ENCODE measurements at regions not wholly inside any gene's neighbourhood (a gene's known extent, or its start where the extent isn't known, plus 50 kb on each side); places are given as distances from the start of the nearest gene placed in this dataset.
"Not testable (repeated sequence)": the region's sequence is repeated elsewhere in the genome, so short reads cannot be mapped to it uniquely, and the experiment has no call there.

DNA sequence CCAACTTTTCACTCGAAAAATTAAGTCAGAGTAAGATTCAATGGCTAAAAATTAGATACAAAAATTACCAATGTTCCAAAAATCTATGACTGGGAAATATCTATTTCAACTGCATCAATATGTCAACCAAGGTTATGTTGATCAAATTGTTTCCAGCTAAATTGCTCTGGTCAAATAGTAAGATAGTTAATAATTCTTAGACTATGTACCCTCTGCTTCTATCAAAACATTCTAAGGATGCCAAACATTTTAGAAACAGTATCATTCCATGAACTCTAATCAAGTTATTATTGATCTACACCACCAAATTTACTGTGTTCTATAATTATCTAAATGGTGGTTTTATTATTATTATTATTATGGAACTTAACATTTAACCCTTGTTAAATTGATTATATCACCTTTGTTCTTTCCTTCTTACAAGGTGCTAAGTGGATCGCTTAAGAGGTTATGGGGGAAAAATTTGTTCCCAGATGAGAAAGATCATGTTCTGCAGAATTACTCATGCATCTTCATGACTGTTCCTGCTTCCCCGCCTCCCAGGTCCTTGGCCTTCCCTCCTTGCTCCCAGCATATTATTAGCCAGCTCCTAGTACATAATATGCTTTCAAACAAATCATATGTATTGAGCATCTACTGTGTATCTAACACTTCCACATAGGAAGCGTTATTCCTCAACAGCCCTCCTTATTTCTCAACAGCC lies 240.5 kb upstream of the KRR1 start:
- intact Hi-C loops (cut with DNase I, micrococcal nuclease) = no loop called here
- Histone ChIP-seq H3K4me1 (ENCODE audit: low read depth) (no peaks in the 10 kb centered on the region), H3K36me3 (ENCODE audit: low read depth) (no peaks in the 10 kb centered on the region), H3K4me3 (no peak overlapping the region), H3K9me3 (no peaks in the 10 kb centered on the region)
- DNase-seq (no peak), ATAC-seq (no peak)
- TF ChIP-seq CTCF (IDR thresholded peaks at IDR 0.05) = no peak

- H3K9me3 ChIP-seq = no peaks in the 10 kb centered on the region
- H3K4me3 ChIP-seq = no peak overlapping the region
- intact Hi-C loops (cut with DNase I, micrococcal nuclease) = no loop called here
- DNase-seq (no peak), ATAC-seq (no peak)
- TF ChIP-seq CTCF (IDR thresholded peaks at IDR 0.05) = no peak
- H3K4me1 ChIP-seq (ENCODE audit: low read depth) = no peaks in the 10 kb centered on the region
- H3K36me3 ChIP-seq (ENCODE audit: low read depth) = no peaks in the 10 kb centered on the region
Measured at GRCh38 chr12:75750716-75751306, 239.4 kb upstream of the KRR1 start.

DNA sequence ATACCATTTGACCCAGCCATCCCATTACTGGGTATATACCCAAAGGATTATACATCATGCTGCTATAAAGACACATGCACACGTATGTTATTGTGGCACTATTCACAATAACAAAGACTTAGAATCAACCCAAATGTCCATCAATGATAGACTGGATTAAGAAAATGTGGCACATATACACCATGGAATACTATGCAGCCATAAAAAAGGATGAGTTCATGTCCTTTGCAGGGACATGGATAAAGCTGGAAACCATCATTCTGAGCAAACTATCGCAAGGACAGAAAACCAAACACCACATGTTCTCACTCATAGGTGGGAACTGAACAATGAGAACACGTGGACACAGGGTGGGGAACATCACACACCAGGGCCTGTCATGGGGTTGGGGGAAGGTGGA lies 237.6 kb upstream of the KRR1 start:
- DNase-seq; H3K36me3 ChIP-seq (ENCODE audit: low read depth); H3K4me3 ChIP-seq; H3K9me3 ChIP-seq; intact Hi-C loops (cut with DNase I, micrococcal nuclease); H3K4me1 ChIP-seq (ENCODE audit: low read depth); ATAC-seq: not testable (repeated sequence)

DNA sequence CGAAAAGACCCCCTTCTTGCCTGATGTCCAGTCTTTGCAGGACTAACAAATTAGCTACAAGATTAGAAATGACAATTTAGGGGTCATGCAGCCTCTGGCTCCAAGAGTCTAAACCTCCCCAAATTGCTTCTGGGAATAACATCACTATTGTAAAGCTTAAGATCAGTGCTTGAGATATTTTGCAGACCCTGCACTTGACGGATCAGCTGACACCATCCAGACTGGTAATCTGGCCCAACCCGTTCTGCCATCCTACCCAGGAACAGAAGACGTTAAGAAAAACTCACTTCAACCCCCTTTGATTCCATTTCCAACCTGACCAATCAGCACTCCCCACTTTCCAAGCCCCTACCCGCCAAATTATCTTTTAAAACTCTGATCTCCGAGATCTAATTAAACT lies 236.7 kb upstream of the KRR1 start:
- H3K4me1 ChIP-seq (ENCODE audit: low read depth) = no peaks in the 10 kb centered on the region
- intact Hi-C loops (cut with DNase I, micrococcal nuclease) = no loop called here
- H3K36me3 ChIP-seq (ENCODE audit: low read depth) = no peaks in the 10 kb centered on the region
- H3K4me3 ChIP-seq = no peak overlapping the region
- DNase-seq (no peak), ATAC-seq (no peak)
- H3K9me3 ChIP-seq = no peaks in the 10 kb centered on the region
- no peak for TF ChIP-seq CTCF (IDR thresholded peaks at IDR 0.05)

DNA sequence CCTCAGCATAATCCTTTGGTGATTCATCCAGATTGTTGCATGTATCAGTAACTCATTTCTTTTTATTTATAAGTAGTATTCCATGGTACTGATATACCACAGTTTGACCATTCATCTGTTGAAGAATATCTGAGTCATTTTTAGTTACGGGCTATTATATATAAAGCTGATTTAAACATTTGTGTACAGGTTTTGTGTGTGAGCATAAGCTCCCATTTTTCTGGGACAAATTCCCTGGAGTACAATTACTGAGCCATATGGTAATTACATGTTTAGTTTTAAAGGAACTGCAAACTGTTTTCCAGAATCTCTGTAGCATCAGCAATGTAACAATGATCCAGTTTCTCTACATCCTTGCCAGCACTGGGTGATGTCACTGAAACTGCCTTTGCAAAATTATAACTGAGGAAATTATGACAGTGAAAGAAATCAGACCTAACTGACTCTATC lies 236.2 kb upstream of the KRR1 start:
- Histone ChIP-seq H3K4me1 (ENCODE audit: low read depth) (no peaks in the 10 kb centered on the region), H3K36me3 (ENCODE audit: low read depth) (no peaks in the 10 kb centered on the region), H3K9me3 (no peaks in the 10 kb centered on the region), H3K4me3 (no peak overlapping the region)
- intact Hi-C loops (cut with DNase I, micrococcal nuclease) = no loop called here
- ATAC-seq (no peak), DNase-seq (no peak)
- no peak for TF ChIP-seq CTCF (IDR thresholded peaks at IDR 0.05)

GRCh38 chr12:75746621-75747020 lies 235.2 kb upstream of the KRR1 start:
- Histone ChIP-seq H3K36me3 (ENCODE audit: low read depth) (no peaks in the 10 kb centered on the region), H3K4me3 (no peak overlapping the region), H3K9me3 (no peaks in the 10 kb centered on the region), H3K4me1 (ENCODE audit: low read depth) (no peaks in the 10 kb centered on the region)
- intact Hi-C loops (cut with DNase I, micrococcal nuclease) = no loop called here
- TF ChIP-seq CTCF (IDR thresholded peaks at IDR 0.05) = no peak
- no peak for DNase-seq
- no peak for ATAC-seq

Measured in mucosa of descending colon (tissue), 3 donors.